ENCODE measurements at regions not wholly inside any gene's neighbourhood (a gene's known extent, or its start where the extent isn't known, plus 50 kb on each side); places are given as distances from the start of the nearest gene placed in this dataset.
A peak's percentile ranks its signal among the peaks of the same experiment; 100 is the strongest.

DNA sequence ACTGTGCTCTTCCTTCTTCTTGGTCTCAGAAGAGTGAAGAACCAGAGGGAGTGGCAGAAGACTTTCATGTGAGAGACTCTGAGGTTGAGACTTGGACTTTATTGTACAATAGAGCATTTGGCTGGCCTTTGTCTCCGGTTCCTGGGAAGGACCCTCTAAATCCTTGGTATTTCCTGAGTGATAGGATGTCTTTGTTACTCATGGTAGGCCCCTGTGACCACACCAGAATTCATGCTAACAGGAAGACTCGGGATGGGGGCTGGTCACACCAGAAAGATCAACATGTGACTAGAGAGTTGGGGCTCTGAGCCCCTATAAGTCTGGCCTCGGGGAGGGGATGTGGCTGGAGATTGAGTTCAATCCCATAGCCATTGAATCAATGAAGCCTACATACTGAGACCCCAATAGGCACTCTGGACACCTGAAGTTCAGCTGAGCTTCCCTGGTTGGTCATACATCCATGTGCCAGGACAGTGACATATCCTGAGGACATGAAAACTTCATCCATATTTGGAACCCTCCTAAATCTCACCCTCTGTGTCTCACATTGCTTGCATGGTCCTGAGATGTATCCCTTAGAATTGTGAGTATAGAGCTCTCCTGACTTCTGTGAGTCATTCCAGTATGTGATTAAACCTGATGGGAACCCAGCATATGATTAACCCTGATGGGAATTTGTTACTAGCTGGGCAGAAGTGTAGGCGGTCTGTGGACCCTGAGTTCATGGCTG, 201.7 kb downstream of the GADD45G start:
- no peak overlapping the region for H3K4me3 ChIP-seq (ENCODE audit: low read depth, low read length)
- TF ChIP-seq, protein P1, sequence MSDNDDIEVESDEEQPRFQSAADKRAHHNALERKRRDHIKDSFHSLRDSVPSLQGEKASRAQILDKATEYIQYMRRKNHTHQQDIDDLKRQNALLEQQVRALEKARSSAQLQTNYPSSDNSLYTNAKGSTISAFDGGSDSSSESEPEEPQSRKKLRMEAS (IDR thresholded peaks at IDR 0.05; ENCODE audit: low read depth, low read length), result no peak
- TF ChIP-seq, protein P2, sequence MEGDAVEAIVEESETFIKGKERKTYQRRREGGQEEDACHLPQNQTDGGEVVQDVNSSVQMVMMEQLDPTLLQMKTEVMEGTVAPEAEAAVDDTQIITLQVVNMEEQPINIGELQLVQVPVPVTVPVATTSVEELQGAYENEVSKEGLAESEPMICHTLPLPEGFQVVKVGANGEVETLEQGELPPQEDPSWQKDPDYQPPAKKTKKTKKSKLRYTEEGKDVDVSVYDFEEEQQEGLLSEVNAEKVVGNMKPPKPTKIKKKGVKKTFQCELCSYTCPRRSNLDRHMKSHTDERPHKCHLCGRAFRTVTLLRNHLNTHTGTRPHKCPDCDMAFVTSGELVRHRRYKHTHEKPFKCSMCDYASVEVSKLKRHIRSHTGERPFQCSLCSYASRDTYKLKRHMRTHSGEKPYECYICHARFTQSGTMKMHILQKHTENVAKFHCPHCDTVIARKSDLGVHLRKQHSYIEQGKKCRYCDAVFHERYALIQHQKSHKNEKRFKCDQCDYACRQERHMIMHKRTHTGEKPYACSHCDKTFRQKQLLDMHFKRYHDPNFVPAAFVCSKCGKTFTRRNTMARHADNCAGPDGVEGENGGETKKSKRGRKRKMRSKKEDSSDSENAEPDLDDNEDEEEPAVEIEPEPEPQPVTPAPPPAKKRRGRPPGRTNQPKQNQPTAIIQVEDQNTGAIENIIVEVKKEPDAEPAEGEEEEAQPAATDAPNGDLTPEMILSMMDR (IDR thresholded peaks at IDR 0.05; ENCODE audit: low read depth, low read length), result no peak
- no peak for TF ChIP-seq MYC (IDR thresholded peaks at IDR 0.05; ENCODE audit: low read depth, low read length)
- TF ChIP-seq POLR2A (IDR thresholded peaks at IDR 0.05; ENCODE audit: extremely low read depth, insufficient read length), result no peak
- no peak for DNase-seq (ENCODE audit: low read depth)

DNA sequence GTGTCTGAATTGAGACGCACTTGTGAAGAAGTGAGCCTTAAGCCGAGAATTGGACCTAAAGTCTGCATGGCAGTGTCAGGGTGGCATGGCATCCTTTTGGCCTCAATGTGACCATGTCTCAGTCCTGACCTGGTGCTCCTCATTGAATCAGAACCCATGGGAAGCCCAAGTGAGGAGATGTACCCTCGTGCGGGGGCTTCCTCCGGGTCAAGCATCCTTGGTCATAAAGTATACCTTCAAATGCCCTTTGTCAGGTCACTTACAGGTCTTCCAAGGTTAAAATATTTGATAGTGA, 202.2 kb downstream of the GADD45G start:
- no peak for DNase-seq (ENCODE audit: low read depth)
- no peak overlapping the region for H3K4me3 ChIP-seq (ENCODE audit: low read depth, low read length)
- TF ChIP-seq, protein P1 (IDR thresholded peaks at IDR 0.05; ENCODE audit: low read depth, low read length), result no peak
- TF ChIP-seq POLR2A (IDR thresholded peaks at IDR 0.05; ENCODE audit: extremely low read depth, insufficient read length), result no peak
- TF ChIP-seq, protein P2 (IDR thresholded peaks at IDR 0.05; ENCODE audit: low read depth, low read length), result no peak
- TF ChIP-seq MYC (IDR thresholded peaks at IDR 0.05; ENCODE audit: low read depth, low read length), result no peak

DNA sequence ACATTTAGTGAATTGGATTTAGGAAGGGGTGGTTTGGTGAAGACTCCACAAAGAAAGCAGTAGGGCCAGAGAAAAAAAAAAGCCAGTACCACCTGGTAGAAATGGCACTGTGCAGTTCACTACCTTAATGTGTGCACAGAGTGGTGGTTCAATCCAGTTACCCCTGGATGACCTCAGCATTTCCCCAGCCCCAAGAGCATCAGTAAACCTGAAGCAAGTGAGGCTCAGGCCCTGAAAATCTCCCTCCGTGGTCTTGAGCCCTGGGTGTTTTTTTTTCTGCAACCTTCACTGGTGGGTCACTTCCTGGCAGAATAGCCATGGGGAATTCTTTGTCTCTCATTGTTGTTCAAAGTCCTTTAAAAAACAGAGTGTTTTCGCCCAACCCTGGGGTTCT, 202.9 kb downstream of the GADD45G start:
- DNase-seq (ENCODE audit: low read depth), result no peak
- no peak overlapping the region for H3K4me3 ChIP-seq (ENCODE audit: low read depth, low read length)
- TF ChIP-seq, protein P1 (IDR thresholded peaks at IDR 0.05; ENCODE audit: low read depth, low read length), result no peak
- TF ChIP-seq, protein P2 (IDR thresholded peaks at IDR 0.05; ENCODE audit: low read depth, low read length), result no peak
- TF ChIP-seq POLR2A (IDR thresholded peaks at IDR 0.05; ENCODE audit: extremely low read depth, insufficient read length), result no peak
- TF ChIP-seq MYC (IDR thresholded peaks at IDR 0.05; ENCODE audit: low read depth, low read length), result no peak

DNA sequence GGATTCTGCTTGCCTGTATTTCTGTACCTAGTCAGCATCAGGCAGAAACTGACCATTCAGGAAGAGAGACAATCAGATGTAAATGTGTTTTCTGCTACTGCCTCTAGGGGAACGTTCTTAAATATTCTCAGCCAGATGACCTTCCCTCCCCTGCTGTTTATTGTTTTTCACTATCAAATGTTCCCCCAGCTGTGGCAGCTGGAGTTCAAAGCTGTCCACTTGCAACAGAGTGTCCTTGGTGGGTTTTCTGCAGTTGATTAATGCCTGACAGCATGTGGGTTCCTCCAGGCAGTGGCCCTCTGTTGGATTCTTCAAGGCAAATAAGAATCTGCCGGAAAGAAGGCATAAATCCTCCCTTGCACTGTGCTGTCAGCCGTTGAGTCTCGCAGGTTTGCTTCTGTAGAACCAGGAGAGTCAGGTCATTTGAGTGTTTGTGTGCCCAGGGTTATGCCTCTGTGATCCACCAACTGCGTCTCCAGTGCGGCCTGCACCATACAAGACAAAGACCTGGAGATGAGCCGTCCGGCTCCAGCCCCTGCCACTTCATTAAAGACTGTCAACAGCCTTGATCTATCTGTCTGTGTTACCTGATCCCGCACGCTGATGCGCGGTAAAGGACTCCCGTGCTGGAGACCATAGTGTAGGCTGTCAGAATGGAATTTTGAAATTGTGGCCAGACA, 203.4 kb downstream of the GADD45G start:
- DNase-seq (ENCODE audit: low read depth), result no peak
- TF ChIP-seq, protein P2 (IDR thresholded peaks at IDR 0.05; ENCODE audit: low read depth, low read length), result peak; percentile 12
- TF ChIP-seq MYC (IDR thresholded peaks at IDR 0.05; ENCODE audit: low read depth, low read length), result no peak
- no peak overlapping the region for H3K4me3 ChIP-seq (ENCODE audit: low read depth, low read length)

DNA sequence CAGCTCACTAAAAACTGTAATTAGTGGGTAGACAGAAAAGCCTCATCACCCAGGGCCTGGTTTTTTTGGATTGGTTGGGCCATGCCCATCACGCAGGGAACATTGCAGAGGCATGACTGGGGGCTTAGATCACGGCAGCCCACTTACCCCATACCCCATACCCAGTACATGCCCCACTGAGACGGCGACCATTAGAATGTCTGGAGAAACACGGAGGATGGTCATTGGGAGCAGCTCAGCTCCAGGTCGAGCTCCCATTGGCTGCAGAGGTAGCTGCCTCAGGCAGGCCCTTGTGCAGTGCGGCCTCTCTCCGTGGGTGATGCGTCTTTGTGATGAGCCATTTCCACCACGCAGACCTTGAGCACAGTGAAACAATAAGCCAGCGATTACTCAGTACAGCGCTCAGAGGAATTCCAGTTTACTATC, 204.0 kb downstream of the GADD45G start:
- H3K4me3 ChIP-seq (ENCODE audit: low read depth, low read length), result no peak overlapping the region
- no peak for DNase-seq (ENCODE audit: low read depth)
- TF ChIP-seq MYC (IDR thresholded peaks at IDR 0.05; ENCODE audit: low read depth, low read length) (no peak), POLR2A (IDR thresholded peaks at IDR 0.05; ENCODE audit: extremely low read depth, insufficient read length) (no peak)
- TF ChIP-seq, protein P1 (IDR thresholded peaks at IDR 0.05; ENCODE audit: low read depth, low read length), result no peak

DNA sequence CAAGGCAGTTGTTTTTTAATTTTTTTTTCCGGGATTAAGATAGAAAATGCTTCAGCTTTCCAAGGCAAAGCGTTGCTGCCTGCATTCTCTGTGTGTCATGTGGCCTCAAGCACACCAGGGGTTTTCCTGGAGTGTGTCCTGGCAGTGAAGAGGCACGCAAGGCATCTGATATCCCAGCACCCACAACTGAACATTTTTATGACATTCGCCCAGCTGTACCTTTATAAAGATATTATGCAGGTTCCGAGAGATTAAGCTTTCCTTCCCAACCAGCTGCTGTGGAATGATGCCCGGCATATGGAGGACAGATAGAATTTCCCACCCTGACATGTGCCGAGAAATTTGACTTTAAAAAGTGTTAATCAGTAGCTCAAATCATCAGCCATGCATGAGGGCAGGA, 205.6 kb downstream of the GADD45G start:
- TF ChIP-seq POLR2A (IDR thresholded peaks at IDR 0.05; ENCODE audit: extremely low read depth, insufficient read length) (no peak), MYC (IDR thresholded peaks at IDR 0.05; ENCODE audit: low read depth, low read length) (no peak)
- TF ChIP-seq, protein P1 (IDR thresholded peaks at IDR 0.05; ENCODE audit: low read depth, low read length), result no peak
- TF ChIP-seq, protein P2 (IDR thresholded peaks at IDR 0.05; ENCODE audit: low read depth, low read length), result no peak
- DNase-seq (ENCODE audit: low read depth), result no peak
- H3K4me3 ChIP-seq (ENCODE audit: low read depth, low read length), result no peak overlapping the region
